ENCODE measurements at regions not wholly inside any gene's neighbourhood (a gene's known extent, or its start where the extent isn't known, plus 50 kb on each side); places are given as distances from the start of the nearest gene placed in this dataset.

- no peaks in the 10 kb centered on the region for H3K9me3 ChIP-seq (ENCODE audit: low read depth)
- H3K4me3 ChIP-seq = no peak overlapping the region
- DNase-seq (ENCODE audit: low read depth in 1 of 2, low spot score in 1 of 2) = no peak
- no peaks in the 10 kb centered on the region for H3K4me1 ChIP-seq (ENCODE audit: low read depth)
- H3K36me3 ChIP-seq = no peaks in the 10 kb centered on the region
- H3K27me3 ChIP-seq = no peaks in the 10 kb centered on the region
- no peak overlapping the region for H3K27ac ChIP-seq
- no peak for TF ChIP-seq CTCF (IDR thresholded peaks at IDR 0.05; ENCODE audit: low read depth, low read length)
Observed at GRCh38 chr20:48335308-48336050, 492.3 kb downstream of the PREX1 start.

GRCh38 chr20:48333707-48334106 is 494.1 kb downstream of the PREX1 start:
- TF ChIP-seq CTCF (IDR thresholded peaks at IDR 0.05; ENCODE audit: low read depth, low read length) = no peak
- H3K27ac ChIP-seq = no peak overlapping the region
- no peaks in the 10 kb centered on the region for H3K4me1 ChIP-seq (ENCODE audit: low read depth)
- H3K4me3 ChIP-seq = no peak overlapping the region
- no peaks in the 10 kb centered on the region for H3K27me3 ChIP-seq
- H3K36me3 ChIP-seq = no peaks in the 10 kb centered on the region
- no peak for DNase-seq (ENCODE audit: low read depth in 1 of 2, low spot score in 1 of 2)
- H3K9me3 ChIP-seq (ENCODE audit: low read depth) = no peaks in the 10 kb centered on the region

GRCh38 chr20:48332555-48332954 is 495.2 kb downstream of the PREX1 start:
- Histone ChIP-seq H3K27me3 (no peaks in the 10 kb centered on the region), H3K4me3 (no peak overlapping the region), H3K4me1 (ENCODE audit: low read depth) (no peaks in the 10 kb centered on the region), H3K9me3 (ENCODE audit: low read depth) (no peaks in the 10 kb centered on the region), H3K36me3 (no peaks in the 10 kb centered on the region), H3K27ac (no peak overlapping the region)
- DNase-seq (ENCODE audit: low read depth in 1 of 2, low spot score in 1 of 2) = no peak
- TF ChIP-seq CTCF (IDR thresholded peaks at IDR 0.05; ENCODE audit: low read depth, low read length) = no peak

GRCh38 chr20:48331518-48332286 is 496.1 kb downstream of the PREX1 start:
- Histone ChIP-seq H3K27me3 (no peaks in the 10 kb centered on the region), H3K9me3 (ENCODE audit: low read depth) (no peaks in the 10 kb centered on the region), H3K27ac (no peak overlapping the region), H3K36me3 (no peaks in the 10 kb centered on the region), H3K4me1 (ENCODE audit: low read depth) (no peaks in the 10 kb centered on the region), H3K4me3 (no peak overlapping the region)
- no peak for TF ChIP-seq CTCF (IDR thresholded peaks at IDR 0.05; ENCODE audit: low read depth, low read length)
- no peak for DNase-seq (ENCODE audit: low read depth in 1 of 2, low spot score in 1 of 2)

GRCh38 chr20:48329676-48330664 is 497.8 kb downstream of the PREX1 start:
- H3K27ac ChIP-seq = no peak overlapping the region
- no peak overlapping the region for H3K4me3 ChIP-seq
- DNase-seq (ENCODE audit: low read depth in 1 of 2, low spot score in 1 of 2) = peak; percentile 26 to 36
- peak; percentile 31 for TF ChIP-seq CTCF (IDR thresholded peaks at IDR 0.05; ENCODE audit: low read depth, low read length)
- no peaks in the 10 kb centered on the region for H3K36me3 ChIP-seq
- H3K9me3 ChIP-seq (ENCODE audit: low read depth) = no peaks in the 10 kb centered on the region
- no peaks in the 10 kb centered on the region for H3K27me3 ChIP-seq
- no peaks in the 10 kb centered on the region for H3K4me1 ChIP-seq (ENCODE audit: low read depth)
